Suprapubic skin (tissue), 3 donors: ENCODE measurements at regions not wholly inside any gene's neighbourhood (a gene's known extent, or its start where the extent isn't known, plus 50 kb on each side); places are given as distances from the start of the nearest gene placed in this dataset.

Experiments
- CTCF ChIP-seq, 2 donors: fragments of 200-600 bp in 1 of 2; fragments of 450-650 bp in 1 of 2; sonication (generic) in 1 of 2; IDR thresholded peaks; one replicate each; pipeline ENCODE4 v1.5.1; 2016 to 2019; ENCODE audit warnings: antibody characterized with exemption in 2 of 2, mild to moderate bottlenecking in 1 of 2, moderate library complexity in 1 of 2
- POLR2A ChIP-seq, 2 donors: fragments of 450-650 bp; IDR thresholded peaks; one replicate each; pipeline ENCODE4 v1.6.1; 2017; ENCODE audit warnings: antibody characterized with exemption in 2 of 2, mild to moderate bottlenecking in 2 of 2, moderate library complexity in 2 of 2

GRCh38 chr12:22796941-22797630 is 172.1 kb downstream of the ETNK1 start:
- TF ChIP-seq CTCF (IDR thresholded peaks at IDR 0.05) (no peak), POLR2A (IDR thresholded peaks at IDR 0.05) (no peak)
